Memory B cell (primary cell): ENCODE measurements at regions not wholly inside any gene's neighbourhood (a gene's known extent, or its start where the extent isn't known, plus 50 kb on each side); places are given as distances from the start of the nearest gene placed in this dataset.

Experiments
- ATAC-seq: fragments of 150-1000 bp; cut with Tn5 transposase; 2 replicates; pipeline ENCODE4 v1.10.0; 2021; ENCODE audit warnings: low read depth, mild to moderate bottlenecking, moderate library complexity
- DNase-seq, 2 donors: peaks; one replicate each; pipeline ENCODE4 v3.0.0; 2022; ENCODE audit warnings: low spot score in 2 of 2
- H3K27ac Mint-ChIP-seq: one replicate; pipeline ENCODE4 v1.8.0; 2022; ENCODE audit warnings: mild to moderate bottlenecking, moderate library complexity, mixed read lengths
- H3K27me3 Mint-ChIP-seq: one replicate; pipeline ENCODE4 v1.8.0; 2022; ENCODE audit warnings: mixed read lengths
- H3K36me3 Mint-ChIP-seq: one replicate; pipeline ENCODE4 v1.8.0; 2022; ENCODE audit warnings: mild to moderate bottlenecking, mixed read lengths
- H3K4me1 Mint-ChIP-seq: one replicate; pipeline ENCODE4 v1.8.0; 2022; ENCODE audit warnings: mixed read lengths
- H3K4me3 Mint-ChIP-seq: one replicate; pipeline ENCODE4 v1.8.0; 2022; ENCODE audit warnings: mild to moderate bottlenecking, moderate library complexity, mixed read lengths
- H3K9me3 Mint-ChIP-seq: one replicate; pipeline ENCODE4 v1.8.0; 2022; ENCODE audit warnings: mixed read lengths

- H3K27me3 Mint-ChIP-seq = peaks cover 7% of the 10 kb centered on the region
- no peaks in the 10 kb centered on the region for H3K4me1 Mint-ChIP-seq
- DNase-seq (no peak), ATAC-seq (no peak)
- H3K4me3 Mint-ChIP-seq = no peak overlapping the region
- no peak overlapping the region for H3K27ac Mint-ChIP-seq
- H3K36me3 Mint-ChIP-seq = no peaks in the 10 kb centered on the region
- peaks cover 2% of the 10 kb centered on the region for H3K9me3 Mint-ChIP-seq
Observed at GRCh38 chr5:142499591-142500226, 174.9 kb upstream of the SPRY4 start.

- Mint-ChIP-seq H3K27ac (no peak overlapping the region), H3K36me3 (no peaks in the 10 kb centered on the region), H3K4me3 (no peak overlapping the region), H3K27me3 (peaks cover 7% of the 10 kb centered on the region), H3K9me3 (peaks cover 2% of the 10 kb centered on the region), H3K4me1 (no peaks in the 10 kb centered on the region)
- no peak for ATAC-seq
- no peak for DNase-seq
Observed at GRCh38 chr5:142498298-142498697, 173.5 kb upstream of the SPRY4 start.

- H3K27ac Mint-ChIP-seq = no peak overlapping the region
- no peak overlapping the region for H3K4me3 Mint-ChIP-seq
- H3K9me3 Mint-ChIP-seq = peaks cover 2% of the 10 kb centered on the region
- no peak for ATAC-seq
- no peaks in the 10 kb centered on the region for H3K36me3 Mint-ChIP-seq
- DNase-seq = no peak
- no peaks in the 10 kb centered on the region for H3K4me1 Mint-ChIP-seq
- H3K27me3 Mint-ChIP-seq = peaks cover 8% of the 10 kb centered on the region
Observed at GRCh38 chr5:142495531-142495930, 170.7 kb upstream of the SPRY4 start.

- H3K4me1 Mint-ChIP-seq = no peaks in the 10 kb centered on the region
- H3K27ac Mint-ChIP-seq = no peak overlapping the region
- no peak overlapping the region for H3K4me3 Mint-ChIP-seq
- H3K27me3 Mint-ChIP-seq = peaks cover 5% of the 10 kb centered on the region
- peaks cover 2% of the 10 kb centered on the region for H3K9me3 Mint-ChIP-seq
- H3K36me3 Mint-ChIP-seq = no peaks in the 10 kb centered on the region
- DNase-seq = no peak
- ATAC-seq = no peak
Observed at GRCh38 chr5:142493875-142494518, 169.2 kb upstream of the SPRY4 start.

- H3K4me3 Mint-ChIP-seq = no peak overlapping the region
- no peaks in the 10 kb centered on the region for H3K4me1 Mint-ChIP-seq
- peaks cover 4% of the 10 kb centered on the region for H3K27me3 Mint-ChIP-seq
- DNase-seq = no peak
- no peak overlapping the region for H3K27ac Mint-ChIP-seq
- ATAC-seq = no peak
- H3K36me3 Mint-ChIP-seq = no peaks in the 10 kb centered on the region
- no peaks in the 10 kb centered on the region for H3K9me3 Mint-ChIP-seq
Observed at GRCh38 chr5:142492781-142493281, 168.0 kb upstream of the SPRY4 start.

- H3K27me3 Mint-ChIP-seq = peaks cover 9% of the 10 kb centered on the region
- no peaks in the 10 kb centered on the region for H3K36me3 Mint-ChIP-seq
- no peak for ATAC-seq
Observed at GRCh38 chr5:142491679-142492078, 166.9 kb upstream of the SPRY4 start.

GRCh38 chr5:142491270-142491669, 166.4 kb upstream of the SPRY4 start:
- DNase-seq (no peak), ATAC-seq (no peak)
- Mint-ChIP-seq H3K27me3 (peaks cover 12% of the 10 kb centered on the region), H3K9me3 (no peaks in the 10 kb centered on the region), H3K36me3 (no peaks in the 10 kb centered on the region), H3K4me1 (no peaks in the 10 kb centered on the region), H3K27ac (no peak overlapping the region), H3K4me3 (no peak overlapping the region)

More at GRCh38 chr5:142491679-142492078, 166.9 kb upstream of the SPRY4 start:
- Mint-ChIP-seq H3K4me3 (no peak overlapping the region), H3K27ac (no peak overlapping the region), H3K4me1 (no peaks in the 10 kb centered on the region), H3K9me3 (no peaks in the 10 kb centered on the region)
- no peak for DNase-seq

- H3K4me3 Mint-ChIP-seq = no peak overlapping the region
- no peaks in the 10 kb centered on the region for H3K36me3 Mint-ChIP-seq
- no peaks in the 10 kb centered on the region for H3K4me1 Mint-ChIP-seq
- no peak overlapping the region for H3K27ac Mint-ChIP-seq
- ATAC-seq (no peak), DNase-seq (no peak)
- H3K27me3 Mint-ChIP-seq = peaks cover 15% of the 10 kb centered on the region
- H3K9me3 Mint-ChIP-seq = peaks cover 6% of the 10 kb centered on the region
Observed at GRCh38 chr5:142486581-142486980, 161.8 kb upstream of the SPRY4 start.

- no peak for DNase-seq
- Mint-ChIP-seq H3K4me3 (no peak overlapping the region), H3K27me3 (peaks cover 17% of the 10 kb centered on the region), H3K9me3 (peaks cover 6% of the 10 kb centered on the region), H3K36me3 (no peaks in the 10 kb centered on the region), H3K27ac (no peak overlapping the region), H3K4me1 (no peaks in the 10 kb centered on the region)
- no peak for ATAC-seq
Observed at GRCh38 chr5:142486020-142486419, 161.2 kb upstream of the SPRY4 start.

GRCh38 chr5:142484821-142485387, 160.1 kb upstream of the SPRY4 start:
- ATAC-seq (no peak), DNase-seq (no peak)
- H3K27me3 Mint-ChIP-seq = peaks cover 18% of the 10 kb centered on the region
- H3K9me3 Mint-ChIP-seq = peaks cover 6% of the 10 kb centered on the region
- H3K27ac Mint-ChIP-seq = no peak overlapping the region
- H3K4me1 Mint-ChIP-seq = no peaks in the 10 kb centered on the region
- no peak overlapping the region for H3K4me3 Mint-ChIP-seq
- no peaks in the 10 kb centered on the region for H3K36me3 Mint-ChIP-seq

- H3K9me3 Mint-ChIP-seq = peaks cover 11% of the 10 kb centered on the region
- peaks cover 23% of the 10 kb centered on the region for H3K27me3 Mint-ChIP-seq
- DNase-seq (no peak), ATAC-seq (no peak)
- H3K4me1 Mint-ChIP-seq = no peaks in the 10 kb centered on the region
- H3K27ac Mint-ChIP-seq = no peak overlapping the region
- no peak overlapping the region for H3K4me3 Mint-ChIP-seq
- peaks cover 7% of the 10 kb centered on the region for H3K36me3 Mint-ChIP-seq
Observed at GRCh38 chr5:142482207-142482606, 157.4 kb upstream of the SPRY4 start.

GRCh38 chr5:142481410-142481809, 156.6 kb upstream of the SPRY4 start:
- peaks cover 7% of the 10 kb centered on the region for H3K36me3 Mint-ChIP-seq
- H3K27ac Mint-ChIP-seq = no peak overlapping the region
- H3K27me3 Mint-ChIP-seq = peaks cover 20% of the 10 kb centered on the region
- no peak overlapping the region for H3K4me3 Mint-ChIP-seq
- DNase-seq (no peak), ATAC-seq (no peak)
- H3K9me3 Mint-ChIP-seq = peaks cover 11% of the 10 kb centered on the region
- H3K4me1 Mint-ChIP-seq = no peaks in the 10 kb centered on the region

- peaks cover 7% of the 10 kb centered on the region for H3K36me3 Mint-ChIP-seq
- no peaks in the 10 kb centered on the region for H3K4me1 Mint-ChIP-seq
- H3K4me3 Mint-ChIP-seq = no peak overlapping the region
- no peak overlapping the region for H3K27ac Mint-ChIP-seq
- no peak for ATAC-seq
- H3K9me3 Mint-ChIP-seq = peaks cover 5% of the 10 kb centered on the region
- peaks cover 16% of the 10 kb centered on the region for H3K27me3 Mint-ChIP-seq
- DNase-seq = no peak
Observed at GRCh38 chr5:142479854-142480519, 155.2 kb upstream of the SPRY4 start.

GRCh38 chr5:142479150-142479549, 154.3 kb upstream of the SPRY4 start:
- no peak overlapping the region for H3K4me3 Mint-ChIP-seq
- DNase-seq = no peak
- peaks cover 7% of the 10 kb centered on the region for H3K36me3 Mint-ChIP-seq
- peaks cover 16% of the 10 kb centered on the region for H3K27me3 Mint-ChIP-seq
- ATAC-seq = no peak
- H3K9me3 Mint-ChIP-seq = peaks cover 5% of the 10 kb centered on the region
- no peak overlapping the region for H3K27ac Mint-ChIP-seq
- H3K4me1 Mint-ChIP-seq = no peaks in the 10 kb centered on the region
